NCI-H526 (cell line): ENCODE measurements at regions not wholly inside any gene's neighbourhood (a gene's known extent, or its start where the extent isn't known, plus 50 kb on each side); places are given as distances from the start of the nearest gene placed in this dataset.

ENCODE experiments used
- DNase-seq, 2 experiments: peaks; one replicate each; lab custom pipeline; 2025; lab: John Stamatoyannopoulos, UW

- no peak for DNase-seq
Measured at GRCh38 chr12:108037960-108038359, 91.1 kb upstream of the WSCD2 start.

- no peak for DNase-seq
Measured at GRCh38 chr12:108039794-108040193, 89.3 kb upstream of the WSCD2 start.

DNA sequence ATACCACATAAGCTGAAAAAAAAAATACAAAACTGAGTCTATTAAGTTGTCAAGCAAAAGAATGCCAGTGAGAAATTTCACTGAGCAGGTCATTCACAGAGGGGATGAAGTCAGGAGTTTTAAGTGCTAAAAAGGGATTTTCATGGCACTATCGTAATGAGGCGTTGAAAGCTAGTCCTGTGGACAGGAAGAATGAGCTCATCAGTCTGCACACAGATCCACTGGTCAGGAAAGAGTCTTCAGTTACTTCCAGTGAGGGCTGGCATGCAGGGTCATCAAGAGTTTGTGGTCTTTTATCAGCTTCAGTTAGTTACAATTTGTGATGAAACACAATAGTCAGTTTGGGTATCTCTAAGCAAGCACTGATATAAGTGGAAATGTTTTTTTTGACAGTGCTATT, 88.1 kb upstream of the WSCD2 start:
- DNase-seq: no peak

DNA sequence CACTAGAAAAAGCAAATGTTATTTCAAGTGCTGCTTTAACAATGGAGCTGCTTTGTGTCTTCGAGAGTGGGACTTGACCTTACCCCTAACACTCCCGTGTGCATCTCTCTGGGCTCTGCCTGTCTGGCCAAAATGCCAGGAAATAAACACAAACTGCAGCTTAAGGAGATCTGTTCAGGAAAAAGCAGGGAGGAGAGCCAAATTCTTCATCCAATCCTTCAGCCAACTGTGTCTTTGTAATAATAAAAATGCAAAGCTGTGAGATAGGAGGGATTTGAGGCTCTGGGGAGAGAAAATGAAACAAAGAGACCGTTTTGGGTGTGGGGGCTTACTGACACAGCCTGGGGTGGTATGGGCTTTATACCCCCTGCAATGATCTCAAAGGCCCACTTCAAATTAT, 85.8 kb upstream of the WSCD2 start:
- no peak for DNase-seq

- DNase-seq: no peak
Measured at GRCh38 chr12:108043750-108044533, 85.1 kb upstream of the WSCD2 start.

- peak in 1 of 2 experiments; percentile 1 for DNase-seq
Measured at GRCh38 chr12:108046135-108046534, 83.0 kb upstream of the WSCD2 start.

DNA sequence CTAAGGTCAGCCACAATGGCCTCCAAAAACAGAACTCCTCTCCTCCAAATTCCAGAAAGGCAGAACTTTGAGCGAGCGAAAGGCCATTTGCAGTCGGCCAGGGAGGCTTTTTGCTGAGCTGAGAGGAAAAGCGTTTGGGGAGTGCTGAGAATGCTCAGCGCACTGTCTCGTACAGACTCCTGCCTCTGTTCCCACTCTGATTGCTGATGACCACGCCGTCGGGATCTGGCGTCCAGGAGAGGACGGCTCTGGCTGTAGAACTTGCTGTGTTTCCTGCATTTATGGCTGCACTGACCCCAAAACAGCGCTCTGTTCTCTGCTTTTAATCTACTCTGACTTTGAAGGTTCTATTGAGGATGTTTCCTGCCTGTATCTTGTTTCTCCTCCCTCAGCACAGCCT, 82.4 kb upstream of the WSCD2 start:
- no peak for DNase-seq

GRCh38 chr12:108047071-108047550, 82.0 kb upstream of the WSCD2 start:
- DNase-seq: no peak

DNA sequence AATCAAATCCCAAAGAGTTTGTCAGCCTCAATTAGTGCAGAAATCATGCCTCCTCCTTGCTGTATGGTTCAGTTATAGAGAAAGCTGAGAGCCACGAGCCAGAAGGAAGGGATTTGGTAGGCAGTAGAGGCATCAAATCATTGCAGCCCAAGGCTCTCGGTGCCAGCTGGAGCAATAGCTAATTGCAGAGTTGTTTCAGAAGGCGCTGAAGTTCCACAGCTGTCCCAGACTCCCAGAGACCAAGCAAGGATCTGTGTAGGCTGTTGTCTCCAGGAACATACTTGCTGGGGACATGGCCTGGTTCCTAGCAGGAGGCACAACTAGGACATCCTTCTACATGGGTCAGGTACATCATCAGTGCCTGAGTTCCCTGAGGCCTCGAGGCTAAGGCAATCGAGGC, 80.4 kb upstream of the WSCD2 start:
- no peak for DNase-seq

DNA sequence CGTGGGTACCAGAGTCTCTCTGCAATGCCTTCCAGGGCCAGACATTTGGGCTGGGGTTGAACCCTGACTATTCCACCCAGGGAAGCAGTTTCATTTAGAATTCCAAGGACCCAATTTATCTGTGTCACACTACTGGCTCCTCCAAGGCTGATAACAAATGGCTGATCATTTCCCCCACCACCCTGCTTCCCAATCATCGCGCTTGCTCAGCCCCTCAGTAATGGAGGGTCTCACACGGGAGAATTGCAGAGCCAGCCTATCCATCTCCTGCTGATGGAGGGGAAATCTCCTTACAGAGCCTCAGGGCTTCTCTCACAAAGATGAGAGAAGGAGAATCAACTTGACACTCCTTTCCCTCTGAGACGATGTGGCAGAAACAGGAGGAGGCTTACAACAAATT, 78.4 kb upstream of the WSCD2 start:
- no peak for DNase-seq

- no peak for DNase-seq
Measured at GRCh38 chr12:108052260-108052659, 76.8 kb upstream of the WSCD2 start.

- DNase-seq: no peak
Measured at GRCh38 chr12:108053512-108053911, 75.6 kb upstream of the WSCD2 start.

DNA sequence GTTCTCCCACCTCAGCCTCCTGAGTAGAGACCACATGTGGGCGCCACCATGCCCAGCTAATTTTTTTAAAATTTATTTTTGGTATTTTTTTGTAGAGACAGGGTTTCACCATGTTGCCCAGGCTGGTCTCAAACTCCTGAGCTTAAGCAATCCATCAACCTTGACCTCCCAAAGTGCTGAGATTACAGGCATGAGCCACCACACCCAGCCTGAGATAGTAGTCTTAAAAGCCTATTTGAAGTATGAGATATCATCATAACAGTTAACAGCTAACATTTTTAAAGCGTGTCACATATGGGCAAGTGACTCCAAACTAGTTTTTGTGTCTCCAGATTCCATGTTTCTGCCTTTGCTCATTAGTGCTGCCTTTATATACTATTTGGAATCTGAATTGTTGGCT, 74.6 kb upstream of the WSCD2 start:
- DNase-seq: no peak

- DNase-seq: no peak
Measured at GRCh38 chr12:108055141-108055540, 73.9 kb upstream of the WSCD2 start.

DNA sequence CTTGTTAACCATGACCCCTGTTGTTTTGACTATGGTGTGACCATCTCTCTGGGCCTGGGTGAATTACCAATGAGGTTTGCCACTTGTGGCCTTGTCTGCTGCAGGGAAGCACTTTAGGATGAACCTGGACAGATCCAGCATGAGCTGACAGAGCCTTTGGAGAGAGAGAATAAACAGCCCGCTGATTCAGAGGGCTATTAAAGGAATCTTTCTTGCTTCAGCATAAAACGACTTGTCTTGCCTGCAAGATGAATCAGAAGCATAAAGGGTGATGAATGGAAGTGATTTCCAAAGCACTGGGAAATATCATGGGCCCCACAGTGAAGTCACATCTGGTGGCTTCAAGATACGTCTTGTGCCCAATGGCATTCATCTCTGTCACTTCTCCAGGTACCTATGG, 69.0 kb upstream of the WSCD2 start:
- no peak for DNase-seq

GRCh38 chr12:108060903-108061302, 68.2 kb upstream of the WSCD2 start:
- DNase-seq: no peak

DNA sequence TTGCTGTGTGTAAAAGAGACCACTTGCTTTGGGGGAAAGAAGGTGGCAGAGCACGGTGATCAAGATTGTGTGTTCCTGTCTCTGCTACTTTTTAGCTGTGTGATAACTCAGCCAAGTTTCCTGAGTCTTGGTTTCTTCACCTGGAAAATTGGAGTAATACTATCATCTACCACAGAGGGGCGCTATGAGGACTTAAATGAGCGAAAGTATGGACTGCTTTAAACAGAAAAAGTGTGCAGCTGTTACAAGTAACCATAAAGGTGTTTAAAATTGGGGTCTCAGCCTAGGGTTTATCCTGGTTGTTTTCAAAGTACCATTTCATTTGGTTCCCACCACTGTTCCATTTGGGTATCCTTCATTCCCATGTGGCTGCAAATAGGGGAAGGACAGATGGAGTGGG, 65.9 kb upstream of the WSCD2 start:
- peak in 1 of 2 experiments; percentile 58 for DNase-seq

DNA sequence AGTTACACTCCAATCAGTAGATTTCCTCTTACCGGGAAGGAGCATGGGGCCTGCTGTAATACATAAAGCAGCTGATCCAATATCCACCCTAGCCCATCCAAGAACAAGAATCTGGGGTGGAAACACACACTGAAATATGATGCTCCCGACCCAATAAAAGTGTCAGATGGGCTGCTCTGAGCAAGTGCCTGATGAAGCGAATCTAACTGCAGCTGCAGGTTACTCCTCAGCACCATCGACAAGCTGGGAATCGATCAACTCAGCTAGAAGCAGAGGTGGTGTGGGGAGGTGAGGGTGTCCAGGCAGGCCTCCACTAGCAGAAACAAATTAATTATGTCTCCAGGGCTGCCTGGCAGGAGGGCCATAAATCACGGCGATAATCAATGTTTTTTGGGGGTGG, 64.0 kb upstream of the WSCD2 start:
- DNase-seq: peak; percentile 40 to 56

DNA sequence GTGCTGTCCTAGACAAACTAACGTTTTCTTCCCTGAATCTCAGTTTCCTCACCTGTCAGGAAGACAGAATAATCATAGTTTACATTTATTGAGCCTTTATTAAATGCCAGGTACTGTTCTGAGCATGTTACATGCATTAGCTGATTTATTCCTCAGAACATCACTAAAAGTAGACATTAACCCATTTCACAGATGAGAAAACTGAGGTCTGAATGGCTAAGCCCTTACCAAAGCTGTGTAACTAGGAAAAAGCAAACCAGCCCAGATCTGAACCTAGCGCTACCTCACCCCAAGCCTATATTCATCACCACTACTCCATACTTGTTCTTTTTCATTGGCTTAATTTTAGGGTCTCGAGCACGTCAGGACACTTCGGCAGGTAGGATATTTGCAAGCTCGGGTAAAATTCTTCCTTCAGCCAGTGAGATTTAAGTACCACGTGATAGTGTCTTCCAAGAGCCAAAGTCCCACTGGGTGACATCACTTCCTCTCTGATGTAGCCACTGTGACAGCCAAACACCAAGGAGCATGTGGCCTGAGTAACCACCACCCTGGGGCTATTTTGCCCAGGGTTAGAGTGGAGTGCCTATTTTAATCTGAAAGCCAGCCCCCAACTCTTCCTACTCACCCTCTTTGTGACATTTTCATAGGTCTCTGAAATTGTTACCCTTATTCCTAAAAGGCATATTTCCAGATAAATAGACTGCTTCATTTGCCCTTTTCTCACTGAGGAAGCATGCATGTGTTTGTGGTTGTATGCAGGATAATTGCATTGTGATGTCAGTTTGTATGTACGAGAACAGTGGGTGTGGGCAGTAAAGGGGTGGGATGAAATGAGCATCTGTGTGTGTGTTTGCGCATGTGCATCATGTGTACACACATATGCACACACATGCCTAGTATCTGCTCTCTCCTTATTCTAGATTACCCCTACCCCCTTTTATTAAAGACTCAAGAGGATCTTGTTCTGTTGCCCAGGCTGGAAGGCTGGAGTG, 62.2 kb upstream of the WSCD2 start:
- no peak for DNase-seq

DNA sequence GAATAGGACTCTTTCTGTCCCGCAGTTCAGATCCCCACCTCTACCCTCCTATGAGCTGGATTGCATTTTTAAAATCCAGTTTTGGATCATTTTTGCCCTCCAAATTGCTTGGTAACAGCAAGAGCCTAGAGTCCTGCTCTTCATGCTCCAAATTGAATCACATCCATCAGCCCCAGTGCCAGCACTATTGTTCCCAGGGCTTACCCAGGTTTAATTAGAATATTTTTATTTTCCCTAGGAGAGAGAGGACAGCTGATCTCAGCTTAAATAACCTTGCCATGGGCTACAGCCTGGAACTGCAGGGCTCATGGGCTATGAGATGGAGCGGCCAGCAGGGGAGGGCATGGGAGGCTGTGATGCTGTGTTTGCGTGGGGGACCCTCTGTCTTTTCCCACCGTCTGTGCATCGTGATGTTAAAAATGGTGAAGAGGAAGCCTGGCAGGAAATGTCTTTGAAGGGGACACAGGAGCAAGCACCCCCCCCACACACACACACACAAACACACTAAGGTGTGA, 59.4 kb upstream of the WSCD2 start:
- no peak for DNase-seq

DNA sequence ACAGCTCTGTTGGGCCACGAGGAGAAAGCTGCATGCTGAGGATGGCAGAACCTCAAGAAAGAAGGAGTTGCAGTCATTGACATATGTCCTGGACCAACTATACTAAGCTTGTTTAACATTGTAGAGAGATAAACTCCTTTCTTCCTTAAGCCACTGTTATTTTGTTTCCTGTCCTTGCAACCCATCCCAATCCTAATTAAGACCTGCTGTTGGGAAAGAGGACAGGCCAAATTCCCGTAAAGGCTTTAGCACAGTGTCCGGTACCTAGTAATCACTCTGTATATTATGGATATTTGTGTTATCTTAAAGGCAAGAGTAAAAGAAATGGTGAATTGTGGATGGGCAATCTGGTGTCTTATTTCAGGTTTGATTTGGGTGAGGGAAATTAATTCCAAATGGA, 53.5 kb upstream of the WSCD2 start:
- no peak for DNase-seq

DNA sequence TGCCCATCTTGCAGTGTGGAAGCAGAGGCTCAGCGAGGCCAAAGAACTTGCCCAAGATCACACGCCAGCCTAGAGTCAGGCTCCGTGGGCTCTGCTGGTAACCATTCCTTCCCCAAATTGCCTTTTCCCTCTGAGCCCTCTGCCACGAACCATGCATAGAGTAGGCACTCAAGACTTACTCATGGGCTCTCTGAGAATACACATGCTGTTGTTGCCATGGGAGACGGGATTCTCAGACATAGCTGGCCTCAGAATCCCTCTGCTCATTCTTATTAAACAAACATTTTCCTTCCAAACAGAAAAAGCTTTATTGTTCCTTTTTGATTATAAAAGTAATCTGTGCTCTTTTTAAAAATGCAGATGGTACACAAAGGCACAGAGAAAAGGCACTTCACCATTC, 52.5 kb upstream of the WSCD2 start:
- peak in 1 of 2 experiments; percentile 7 for DNase-seq

DNA sequence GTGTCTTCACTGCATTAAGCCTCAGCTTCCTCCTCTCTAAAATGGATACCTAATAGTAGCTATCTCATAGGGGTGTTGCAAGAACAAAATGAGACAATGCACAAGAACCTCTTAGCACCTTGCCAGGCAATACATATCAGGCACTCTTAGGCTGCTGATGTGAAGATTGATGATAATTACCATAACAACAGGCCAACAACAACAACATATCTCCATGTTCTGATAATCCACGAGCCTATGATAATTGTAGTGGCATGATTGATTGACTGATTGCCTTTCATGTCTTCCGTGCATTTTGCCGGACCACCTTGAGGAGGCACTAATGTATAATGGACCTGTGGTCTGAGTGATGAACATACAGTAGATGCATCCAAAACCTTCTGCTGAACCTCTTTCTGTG, 50.7 kb upstream of the WSCD2 start:
- DNase-seq: no peak
